Ovary (tissue), 7 donors: ENCODE measurements at regions not wholly inside any gene's neighbourhood (a gene's known extent, or its start where the extent isn't known, plus 50 kb on each side); places are given as distances from the start of the nearest gene placed in this dataset.

ENCODE experiments used
- DNase-seq, 5 donors: peaks; one replicate each; pipeline ENCODE4 v3.0.0-alpha.2; 2019 to 2020
- H3K27ac ChIP-seq, 2 donors: fragments of 200-600 bp; one replicate each; pipeline versions ENCODE4 v1.5.1 to v1.8.0; 2019 to 2022
- H3K27me3 ChIP-seq: fragments of 200-600 bp; one replicate; pipeline ENCODE4 v1.8.0; 2022
- H3K36me3 ChIP-seq: fragments of 200-600 bp; sonication (generic); one replicate; pipeline ENCODE4 v1.5.1; 2019
- H3K4me1 ChIP-seq: one replicate; pipeline ENCODE4 v1.8.1; 2013; ENCODE audit warnings: mild to moderate bottlenecking, moderate library complexity; ENCODE audit not compliant: insufficient read depth
- H3K4me3 ChIP-seq: fragments of 200-600 bp; sonication (generic); one replicate; pipeline ENCODE4 v1.5.1; 2017
- H3K9me3 ChIP-seq, 2 donors: fragments of 200-600 bp in 1 of 2; sonication (generic) in 1 of 2; one replicate each; pipeline versions ENCODE4 v1.5.1 to v1.8.1; 2013 to 2019; ENCODE audit warnings: mild to moderate bottlenecking in 1 of 2, moderate library complexity in 1 of 2
- EP300 ChIP-seq: sonication (generic); formaldehyde crosslinking; IDR thresholded peaks from one replicate; pipeline ENCODE4 v1.6.1; 2017; ENCODE audit warnings: antibody characterized with exemption
- POLR2A ChIP-seq: fragments of 450-650 bp; IDR thresholded peaks from one replicate; pipeline ENCODE4 v1.6.1; 2017; ENCODE audit warnings: antibody characterized with exemption, mild to moderate bottlenecking, moderate library complexity
- WGBS, 3 donors: extraction: QIAGEN DNeasy Blood & Tissue Kit in 1 of 3; methylation state at CpG; one replicate each; pipeline versions ENCODE4 v1.1.5 to v1.1.7; 2013 to 2017; 5-methylcytosine and 5-hydroxymethylcytosine counted together
- intact Hi-C, 4 donors: fragments of 100-400 bp; cut with DNase I; formaldehyde crosslinking; loops; one replicate each; pipeline versions ENCODE4 v1.11.0 to v1.15.1; 2022 to 2023
- TF ChIP-seq, protein P1 (sequence below), 3 donors: fragments of 450-650 bp in 2 of 3; fragments of 200-600 bp in 1 of 3; IDR thresholded peaks; one replicate each; pipeline versions ENCODE4 v1.5.1 to v1.8.0; 2016 to 2022; ENCODE audit warnings: antibody characterized with exemption in 3 of 3, mild to moderate bottlenecking in 1 of 3
- donor health status: DM: no; HTN: no; CAD: no; lungs with moderate emphysema.
- donor health status: DM: no; HTN: no; CAD: no.
- donor health status: Bipolar disorder and iron deficiency.
- donor health status: DM: no; HTN: no; CAD: no.
- donor health status: DM: yes; HTN: yes; CAD: no.

- no peaks in the 10 kb centered on the region for H3K36me3 ChIP-seq
- no peaks in the 10 kb centered on the region for H3K9me3 ChIP-seq
- DNase-seq, result no peak
- WGBS, 3 donors, result 89 to 93% (median 93%) methylated on average over 1 of the region's 1 CpG
- H3K4me1 ChIP-seq, result no peaks in the 10 kb centered on the region
- no peak overlapping the region for H3K27ac ChIP-seq
- H3K4me3 ChIP-seq, result no peak overlapping the region
- intact Hi-C loops, result no loop called here
- TF ChIP-seq POLR2A (no peak), EP300 (no peak)
- TF ChIP-seq, protein P1, sequence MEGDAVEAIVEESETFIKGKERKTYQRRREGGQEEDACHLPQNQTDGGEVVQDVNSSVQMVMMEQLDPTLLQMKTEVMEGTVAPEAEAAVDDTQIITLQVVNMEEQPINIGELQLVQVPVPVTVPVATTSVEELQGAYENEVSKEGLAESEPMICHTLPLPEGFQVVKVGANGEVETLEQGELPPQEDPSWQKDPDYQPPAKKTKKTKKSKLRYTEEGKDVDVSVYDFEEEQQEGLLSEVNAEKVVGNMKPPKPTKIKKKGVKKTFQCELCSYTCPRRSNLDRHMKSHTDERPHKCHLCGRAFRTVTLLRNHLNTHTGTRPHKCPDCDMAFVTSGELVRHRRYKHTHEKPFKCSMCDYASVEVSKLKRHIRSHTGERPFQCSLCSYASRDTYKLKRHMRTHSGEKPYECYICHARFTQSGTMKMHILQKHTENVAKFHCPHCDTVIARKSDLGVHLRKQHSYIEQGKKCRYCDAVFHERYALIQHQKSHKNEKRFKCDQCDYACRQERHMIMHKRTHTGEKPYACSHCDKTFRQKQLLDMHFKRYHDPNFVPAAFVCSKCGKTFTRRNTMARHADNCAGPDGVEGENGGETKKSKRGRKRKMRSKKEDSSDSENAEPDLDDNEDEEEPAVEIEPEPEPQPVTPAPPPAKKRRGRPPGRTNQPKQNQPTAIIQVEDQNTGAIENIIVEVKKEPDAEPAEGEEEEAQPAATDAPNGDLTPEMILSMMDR (IDR thresholded peaks at IDR 0.05), result no peak
- no peaks in the 10 kb centered on the region for H3K27me3 ChIP-seq
These were observed 769.2 kb upstream of the FAM98A start for GRCh38 chr2:34368304-34368703.

DNA sequence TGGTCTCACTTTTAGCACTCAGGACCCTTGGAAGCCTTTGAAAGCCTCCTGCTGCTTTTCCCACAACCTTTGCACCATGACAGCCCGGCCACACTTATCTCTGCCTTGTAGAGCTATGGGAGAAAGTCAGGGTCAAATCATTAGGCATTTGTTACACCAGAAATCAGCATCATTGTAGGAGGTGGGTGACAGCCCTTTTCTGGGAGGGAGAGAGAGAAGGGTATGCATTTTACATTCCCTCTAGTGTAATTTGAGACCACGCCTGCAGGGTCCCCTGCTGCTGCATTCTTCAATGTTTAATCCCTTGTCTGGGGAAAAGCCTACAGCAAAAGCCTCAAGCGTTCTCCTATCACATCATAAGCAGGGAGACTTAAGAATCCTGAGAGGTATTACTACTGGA lies 766.8 kb upstream of the FAM98A start:
- H3K36me3 ChIP-seq, result no peaks in the 10 kb centered on the region
- intact Hi-C loops, result no loop called here
- no peaks in the 10 kb centered on the region for H3K9me3 ChIP-seq
- TF ChIP-seq, protein P1 (IDR thresholded peaks at IDR 0.05), result no peak
- TF ChIP-seq POLR2A (no peak), EP300 (no peak)
- H3K27me3 ChIP-seq, result no peaks in the 10 kb centered on the region
- no peak overlapping the region for H3K27ac ChIP-seq
- no peak overlapping the region for H3K4me3 ChIP-seq
- no peaks in the 10 kb centered on the region for H3K4me1 ChIP-seq
- WGBS, 3 donors, result 8 to 20% (median 12%) methylated on average over 3 of the region's 3 CpGs
- DNase-seq, result no peak

DNA sequence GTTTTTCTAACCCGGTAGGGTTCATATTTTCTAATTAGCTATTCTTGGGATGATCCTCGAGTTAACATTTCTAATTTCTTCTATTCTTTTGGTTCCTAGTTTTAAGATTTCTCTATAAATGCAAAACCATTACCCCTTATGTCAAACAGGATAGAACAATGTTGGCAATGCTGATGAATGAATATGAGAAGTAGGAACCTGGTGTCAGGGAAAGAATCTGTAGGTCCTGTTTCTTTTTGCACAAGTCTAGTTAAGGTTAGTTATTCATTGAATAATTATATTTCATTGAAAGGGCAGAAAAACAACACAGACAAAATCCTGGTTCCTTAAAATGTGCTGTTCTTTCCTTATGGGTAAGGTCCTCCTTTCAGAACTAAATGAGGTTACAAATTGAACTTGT lies 766.4 kb upstream of the FAM98A start:
- H3K9me3 ChIP-seq, result no peaks in the 10 kb centered on the region
- H3K36me3 ChIP-seq, result no peaks in the 10 kb centered on the region
- no peaks in the 10 kb centered on the region for H3K27me3 ChIP-seq
- H3K4me3 ChIP-seq, result no peak overlapping the region
- no peak for DNase-seq
- TF ChIP-seq POLR2A (no peak), EP300 (no peak)
- TF ChIP-seq, protein P1 (IDR thresholded peaks at IDR 0.05), result no peak
- intact Hi-C loops, result no loop called here
- H3K27ac ChIP-seq, result no peak overlapping the region
- WGBS, 3 donors, result 80 to 85% (median 82%) methylated on average over 2 of the region's 2 CpGs
- H3K4me1 ChIP-seq, result no peaks in the 10 kb centered on the region

- 7 to 29% (median 13%) methylated on average over 2 of the region's 2 CpGs for WGBS, 3 donors
- Histone ChIP-seq H3K27ac (no peak overlapping the region), H3K27me3 (no peaks in the 10 kb centered on the region), H3K36me3 (no peaks in the 10 kb centered on the region), H3K4me1 (no peaks in the 10 kb centered on the region), H3K9me3 (no peaks in the 10 kb centered on the region), H3K4me3 (no peak overlapping the region)
- no peak for DNase-seq
- intact Hi-C loops, result no loop called here
- TF ChIP-seq EP300 (no peak), POLR2A (no peak)
- TF ChIP-seq, protein P1 (IDR thresholded peaks at IDR 0.05), result no peak
These were observed 754.5 kb upstream of the FAM98A start for GRCh38 chr2:34353509-34354113.
